NOMO-1 treated with DMSO at 0.1 percent for 48 hours (cell line): ENCODE measurements at regions not wholly inside any gene's neighbourhood (a gene's known extent, or its start where the extent isn't known, plus 50 kb on each side); places are given as distances from the start of the nearest gene placed in this dataset.
"Not testable (repeated sequence)": the region's sequence is repeated elsewhere in the genome, so short reads cannot be mapped to it uniquely, and the experiment has no call there.

Source experiments
- DNase-seq: peaks from one replicate; lab custom pipeline; 2025; ENCODE audit not compliant: unreplicated experiment; lab: John Stamatoyannopoulos, UW

DNA sequence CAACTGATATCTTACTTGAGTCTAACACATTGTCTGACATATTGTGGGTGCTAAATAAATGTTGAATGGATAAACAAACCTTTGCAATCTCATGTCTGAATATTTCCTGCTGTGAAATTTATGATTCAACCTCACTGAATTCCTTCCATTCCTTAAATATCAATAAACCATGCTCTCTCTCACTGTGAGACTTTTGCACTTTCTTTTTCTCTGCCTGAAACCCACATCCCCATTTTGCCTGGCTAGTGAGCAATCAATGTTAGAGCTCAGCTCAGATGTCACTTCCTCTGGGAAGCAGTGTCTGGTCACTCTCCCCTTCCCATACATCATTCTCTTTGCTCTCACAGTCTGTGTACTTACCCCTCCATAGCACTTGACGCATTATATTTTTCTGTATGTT lies 383.7 kb upstream of the TRPC7 start:
- DNase-seq: no peak

DNA sequence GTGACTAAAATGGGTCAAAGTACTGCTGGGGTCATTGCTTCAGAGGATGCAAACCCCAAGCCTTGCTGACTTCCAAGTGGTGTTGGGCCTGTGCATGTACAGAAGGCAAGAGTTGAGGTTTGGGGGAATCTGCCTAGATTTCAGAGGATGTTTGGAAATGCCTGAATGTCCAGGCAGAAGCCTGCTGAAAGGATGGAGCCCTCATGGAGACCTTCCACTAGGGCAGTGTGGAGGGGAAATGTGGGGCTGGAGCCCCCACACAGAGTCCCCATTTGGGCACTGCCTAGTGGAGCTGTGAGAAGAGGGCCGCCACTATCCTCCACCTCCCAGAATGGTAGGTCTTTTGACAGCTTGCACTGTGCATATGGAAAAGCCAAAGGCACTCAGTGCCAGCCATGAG lies 377.7 kb upstream of the TRPC7 start:
- DNase-seq: no peak

GRCh38 chr5:136740228-136740627 lies 374.9 kb upstream of the TRPC7 start:
- no peak for DNase-seq

GRCh38 chr5:136739271-136739670 lies 373.9 kb upstream of the TRPC7 start:
- not testable (repeated sequence) for DNase-seq

- DNase-seq: no peak
Measured at GRCh38 chr5:136738829-136739228, 373.5 kb upstream of the TRPC7 start.

GRCh38 chr5:136736021-136736420 lies 370.7 kb upstream of the TRPC7 start:
- no peak for DNase-seq

GRCh38 chr5:136735611-136736010 lies 370.3 kb upstream of the TRPC7 start:
- not testable (repeated sequence) for DNase-seq

GRCh38 chr5:136734628-136735027 lies 369.3 kb upstream of the TRPC7 start:
- DNase-seq: no peak

DNA sequence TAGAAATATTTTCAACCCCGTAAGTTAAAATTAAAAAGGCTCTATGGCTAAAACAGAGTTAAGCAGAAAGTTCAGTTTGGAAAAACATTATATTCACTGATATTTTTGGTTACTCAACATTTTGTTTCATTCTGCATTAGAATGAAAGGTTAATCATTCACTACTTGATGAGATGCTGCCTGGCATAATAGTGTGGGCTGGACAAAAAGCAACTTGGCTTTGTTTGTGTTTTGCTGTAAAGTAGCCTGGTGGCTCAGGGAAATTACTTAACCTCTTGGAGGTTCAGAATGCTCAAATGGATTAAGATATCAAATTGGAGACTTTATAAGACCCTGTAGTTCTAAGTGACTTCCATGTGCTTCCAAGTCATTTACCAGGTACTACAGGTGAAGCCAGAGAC lies 367.4 kb upstream of the TRPC7 start:
- no peak for DNase-seq

DNA sequence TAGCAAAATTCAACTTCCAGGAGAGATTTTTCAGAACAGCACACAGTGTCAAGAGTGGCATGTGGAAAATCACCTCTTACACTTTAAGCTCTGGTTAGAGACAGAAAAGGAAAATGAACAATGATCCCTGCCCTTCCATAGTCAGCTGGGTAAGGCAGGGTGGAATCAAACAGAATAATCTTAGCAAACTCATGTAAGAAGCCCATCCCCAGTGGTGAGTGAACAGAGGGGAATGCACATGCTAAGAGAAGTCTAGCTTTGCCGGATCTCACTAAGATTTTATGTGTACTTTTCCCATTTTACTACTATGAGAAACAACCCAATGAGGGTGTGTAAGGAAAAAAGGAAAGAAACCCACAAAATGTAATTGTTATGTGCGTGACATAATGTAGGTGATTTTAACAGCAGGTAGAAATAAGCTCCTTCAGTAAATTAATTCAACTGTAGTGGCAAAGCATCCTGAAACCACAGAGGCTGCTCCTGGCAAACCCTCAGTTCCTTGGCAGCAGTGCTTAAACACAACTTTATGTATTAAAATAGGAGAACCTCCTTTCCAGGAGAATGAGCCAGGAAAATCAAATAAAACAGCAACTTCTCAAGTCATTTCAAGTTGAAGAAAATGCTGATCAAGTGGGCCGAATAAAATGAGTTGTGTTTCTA lies 366.0 kb upstream of the TRPC7 start:
- DNase-seq: no peak

DNA sequence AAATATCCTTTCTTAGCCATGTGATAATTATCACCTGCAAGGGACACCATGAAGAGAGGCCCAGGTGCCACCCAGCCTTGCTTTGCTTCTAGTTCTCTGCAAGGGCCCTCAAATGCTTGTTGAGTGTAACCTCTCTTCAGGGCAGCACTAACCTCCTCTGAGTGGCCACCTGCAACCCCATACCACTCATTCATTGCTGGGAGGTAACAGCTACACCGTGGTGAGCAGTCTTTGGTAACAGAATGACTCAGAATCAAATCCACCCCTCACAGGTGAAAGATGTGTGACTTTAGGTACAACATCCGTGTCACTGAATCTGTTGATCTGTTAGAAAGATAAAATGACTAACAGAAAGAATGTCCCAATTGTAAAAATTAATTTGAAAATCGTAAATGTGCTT lies 365.1 kb upstream of the TRPC7 start:
- DNase-seq: no peak

DNA sequence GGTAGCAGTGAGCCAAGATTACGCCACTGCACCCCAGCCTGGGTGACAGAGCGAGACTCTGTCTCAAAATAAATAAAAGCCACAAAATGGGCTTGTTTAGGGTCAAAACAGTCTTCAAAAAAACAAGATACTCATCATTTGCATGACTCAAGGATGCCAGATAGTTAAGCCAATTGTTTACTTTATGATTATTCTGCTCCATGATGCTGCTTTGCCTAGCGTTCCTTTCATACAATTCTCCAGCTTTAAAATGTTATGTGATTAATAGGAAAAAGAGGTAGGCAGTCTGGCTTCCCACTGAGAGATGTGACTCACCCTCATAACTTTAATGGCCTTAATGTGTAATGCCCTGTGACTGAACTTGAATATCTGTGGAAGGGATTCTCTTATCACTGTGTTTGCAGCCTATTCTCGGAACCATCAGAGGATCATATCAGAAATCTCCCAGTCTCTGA lies 364.6 kb upstream of the TRPC7 start:
- no peak for DNase-seq

- no peak for DNase-seq
Measured at GRCh38 chr5:136726506-136726905, 361.2 kb upstream of the TRPC7 start.

DNA sequence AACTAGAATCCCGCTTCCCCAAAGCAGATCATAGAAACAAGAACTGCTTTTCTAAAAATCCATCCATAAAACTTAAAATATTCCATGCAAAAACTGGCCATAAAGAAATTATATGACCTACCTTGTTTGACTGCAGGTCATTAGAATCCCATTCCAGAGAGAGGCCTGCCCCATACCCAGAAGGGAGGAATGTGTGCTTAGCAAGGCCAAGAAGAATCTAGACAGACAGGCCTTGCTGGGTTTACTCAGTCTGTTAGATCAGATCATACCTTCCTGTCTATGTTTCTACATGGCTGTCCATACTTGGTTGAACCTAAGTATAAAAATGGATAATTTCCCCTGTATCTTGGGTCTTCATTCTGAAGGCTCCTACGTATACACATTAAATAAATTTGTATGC lies 358.8 kb upstream of the TRPC7 start:
- DNase-seq: no peak

DNA sequence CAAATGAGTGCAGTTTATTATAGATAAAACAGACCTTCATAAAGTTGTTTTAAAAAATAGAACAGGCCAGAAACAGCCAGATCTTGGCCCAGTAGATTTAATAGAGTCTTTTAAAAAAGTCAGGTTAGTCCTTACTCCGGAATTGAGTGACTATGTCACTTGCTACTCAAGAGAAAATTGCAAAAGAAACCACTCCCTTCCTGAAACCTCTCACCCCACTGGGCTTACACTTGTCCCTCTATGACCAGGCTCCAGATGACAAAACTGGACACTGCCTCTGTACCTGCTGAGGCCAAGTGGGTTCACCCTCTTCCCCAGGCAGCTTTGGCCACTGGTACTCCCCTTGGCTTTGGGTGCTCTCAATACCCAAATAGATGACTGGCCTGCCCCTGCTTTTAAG lies 357.2 kb upstream of the TRPC7 start:
- no peak for DNase-seq

GRCh38 chr5:136722086-136722485 lies 356.7 kb upstream of the TRPC7 start:
- DNase-seq: no peak

DNA sequence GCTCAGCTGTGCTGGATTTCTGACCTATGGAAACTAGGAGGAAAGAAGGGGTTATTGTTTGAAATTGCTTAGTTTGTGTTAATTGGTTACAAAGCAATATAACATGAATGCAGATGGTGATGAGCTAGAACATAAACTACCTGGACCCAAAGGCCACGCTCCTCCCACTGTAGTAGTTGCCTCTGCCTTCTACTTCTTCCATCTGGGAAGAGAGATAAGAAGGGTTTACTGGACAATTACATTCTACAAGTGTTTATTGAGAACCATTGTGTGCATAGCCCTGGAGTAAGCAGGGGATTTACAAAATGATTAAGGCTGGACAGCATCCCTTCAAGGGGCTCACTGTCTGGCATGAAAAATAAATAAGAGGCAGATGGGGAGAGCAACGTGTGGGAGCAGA lies 355.3 kb upstream of the TRPC7 start:
- DNase-seq: no peak

GRCh38 chr5:136717917-136718316 lies 352.6 kb upstream of the TRPC7 start:
- no peak for DNase-seq

- DNase-seq: no peak
Measured at GRCh38 chr5:136714286-136714685, 348.9 kb upstream of the TRPC7 start.

GRCh38 chr5:136712628-136713027 lies 347.3 kb upstream of the TRPC7 start:
- DNase-seq: no peak

GRCh38 chr5:136710834-136711233 lies 345.5 kb upstream of the TRPC7 start:
- no peak for DNase-seq

DNA sequence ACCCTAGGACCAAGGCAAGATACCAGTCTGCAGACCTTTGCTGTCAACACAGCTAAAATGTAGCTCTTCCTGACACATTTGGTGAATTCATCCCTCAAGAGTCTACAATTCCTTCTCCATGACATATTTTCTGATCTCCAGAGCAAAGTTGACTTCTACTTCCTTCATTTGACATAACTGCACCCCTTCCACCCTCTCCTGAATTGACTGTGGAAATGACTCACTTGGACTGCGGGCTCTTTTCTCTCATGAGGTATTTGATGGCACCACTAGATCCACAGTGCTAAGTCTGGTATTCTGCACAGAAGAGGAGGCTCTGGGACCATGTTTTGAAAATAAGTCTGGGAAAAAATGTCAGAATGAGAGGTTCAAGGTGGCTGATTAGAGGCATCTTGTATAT lies 338.4 kb upstream of the TRPC7 start:
- DNase-seq: no peak

GRCh38 chr5:136703036-136703435 lies 337.7 kb upstream of the TRPC7 start:
- no peak for DNase-seq
